ENCODE measurements at regions not wholly inside any gene's neighbourhood (a gene's known extent, or its start where the extent isn't known, plus 50 kb on each side); places are given as distances from the start of the nearest gene placed in this dataset.
"Not testable (repeated sequence)": the region's sequence is repeated elsewhere in the genome, so short reads cannot be mapped to it uniquely, and the experiment has no call there.

DNA sequence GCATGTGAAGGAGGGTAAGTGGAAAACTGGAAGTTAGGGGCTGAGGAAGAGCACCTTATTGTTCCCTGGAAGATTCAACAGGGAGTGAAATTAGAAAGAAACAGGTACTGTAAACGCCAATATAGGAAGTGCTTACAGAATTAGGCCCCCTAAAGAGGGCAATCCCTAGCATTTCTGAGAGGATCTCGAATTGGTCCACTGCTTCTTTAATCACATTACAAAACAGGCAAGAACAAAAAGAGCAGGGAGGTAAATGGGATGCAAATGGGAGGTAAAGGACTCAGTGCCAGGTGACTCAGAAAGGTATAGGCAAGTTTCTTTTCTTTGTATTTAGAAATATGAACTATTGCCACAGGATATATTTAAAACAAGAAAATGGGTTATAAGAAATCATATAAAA is 116.4 kb upstream of the FANCL start:
- DNase-seq = no peak

DNA sequence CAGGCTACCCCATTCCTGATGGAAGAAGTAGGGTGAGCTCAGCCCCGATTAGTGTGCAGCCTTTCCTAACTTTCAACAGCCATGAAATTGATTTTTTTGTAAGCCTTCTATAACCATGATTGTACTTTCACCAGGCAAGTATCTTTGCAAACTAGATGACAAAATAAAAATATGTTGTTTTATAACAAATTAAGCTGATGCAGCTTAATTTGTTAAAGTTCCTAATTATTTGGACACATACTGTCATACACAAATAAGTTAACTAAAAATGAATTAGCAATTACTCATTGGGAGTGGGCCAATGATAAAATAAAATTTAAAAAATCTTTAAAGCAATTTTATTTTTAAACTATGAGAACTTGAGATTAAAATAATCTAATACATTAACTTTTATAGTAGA is 113.1 kb upstream of the FANCL start:
- no peak for DNase-seq

GRCh38 chr2:58350484-58350883 is 109.4 kb upstream of the FANCL start:
- no peak for DNase-seq

- DNase-seq = no peak
Measured at GRCh38 chr2:58347810-58348209, 106.7 kb upstream of the FANCL start.

DNA sequence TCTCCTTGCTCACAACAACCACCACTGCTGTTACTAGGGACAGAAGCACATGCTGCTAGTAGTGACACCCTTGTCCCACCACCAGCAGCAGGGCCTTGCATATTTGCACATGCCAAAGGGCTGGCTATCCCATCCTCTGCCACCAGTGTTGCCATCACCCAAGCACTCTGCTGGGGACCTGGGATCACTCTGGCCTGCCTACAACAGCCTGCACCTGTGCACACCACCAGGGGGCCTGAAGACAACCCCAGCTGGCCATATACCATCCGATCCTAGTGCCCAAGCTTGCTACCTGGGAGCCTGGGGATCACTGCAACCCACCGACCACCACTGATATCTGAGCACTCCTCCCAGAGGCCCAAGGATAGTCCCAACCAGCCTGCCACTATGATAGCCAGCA is 99.9 kb upstream of the FANCL start:
- no peak for DNase-seq

DNA sequence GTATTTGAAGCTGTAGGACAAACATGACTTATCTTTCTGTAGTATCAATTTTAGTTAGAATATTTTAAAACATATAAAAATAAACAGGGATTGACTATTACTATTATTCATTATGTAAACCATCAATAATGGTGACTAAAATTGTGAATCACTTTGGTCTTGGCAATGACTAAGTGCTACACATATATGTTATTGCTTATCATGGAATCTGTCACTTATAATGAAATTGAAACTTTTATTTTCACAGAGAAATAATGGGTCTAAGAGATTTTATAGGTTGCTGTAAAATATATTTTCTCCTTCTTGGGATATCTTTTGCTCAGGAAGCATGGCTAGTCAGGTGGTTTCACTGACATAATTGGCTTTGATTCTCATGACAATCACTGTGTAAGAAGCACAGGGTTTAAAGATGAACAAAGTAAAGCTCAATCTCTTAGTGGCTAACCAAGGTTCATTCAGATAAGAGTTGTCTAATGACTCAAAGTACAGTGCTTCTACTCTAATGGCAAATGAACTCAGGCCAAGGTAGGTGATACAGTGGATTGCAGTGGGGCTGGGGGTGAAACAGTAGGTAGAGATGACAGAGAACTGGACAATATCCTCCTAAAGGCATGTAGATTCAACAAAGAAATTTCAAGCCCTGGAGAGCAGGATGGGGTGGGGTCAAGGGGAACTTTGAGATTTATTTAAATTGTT is 98.6 kb upstream of the FANCL start:
- no peak for DNase-seq

DNA sequence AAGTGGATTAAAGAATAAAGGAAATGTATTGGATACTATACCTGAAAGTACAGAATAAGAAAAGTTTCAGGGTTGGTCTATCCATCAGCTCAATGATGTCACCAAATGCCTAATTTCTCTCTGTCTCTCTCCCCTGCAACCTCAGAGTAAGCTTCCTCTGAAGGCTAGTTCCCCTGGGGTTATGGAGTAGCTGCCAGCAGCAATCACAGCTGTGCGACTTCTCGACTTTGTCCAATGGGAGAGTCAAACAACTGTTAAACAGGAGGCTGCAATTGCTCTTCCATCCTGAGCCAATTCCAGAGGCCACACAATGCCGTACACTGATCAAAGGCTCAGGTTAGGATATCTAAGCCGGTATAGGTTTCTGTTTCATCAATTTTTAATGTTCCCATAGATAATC is 95.3 kb upstream of the FANCL start:
- no peak for DNase-seq

DNA sequence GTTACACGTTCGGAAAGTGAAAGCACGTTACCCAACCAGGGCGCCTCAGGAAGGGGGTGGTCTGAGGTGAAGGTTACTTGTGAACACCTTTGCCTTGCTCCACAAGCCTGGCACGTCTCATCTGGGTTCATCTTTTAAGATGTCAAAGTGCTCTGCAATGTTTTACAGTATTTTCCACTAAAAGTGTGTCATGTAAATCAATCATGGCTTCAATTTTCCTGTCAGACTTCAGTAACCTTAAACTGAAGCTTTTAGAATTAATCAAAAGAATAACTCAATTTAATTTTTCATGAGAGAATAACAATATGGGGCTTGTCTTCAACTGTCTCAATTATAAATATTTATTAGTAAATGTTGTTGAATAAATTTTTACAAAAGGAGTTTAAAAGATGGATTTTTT is 93.3 kb upstream of the FANCL start:
- DNase-seq = no peak

- not testable (repeated sequence) for DNase-seq
Measured at GRCh38 chr2:58325296-58325895, 84.3 kb upstream of the FANCL start.

- DNase-seq = no peak
Measured at GRCh38 chr2:58319481-58319880, 78.4 kb upstream of the FANCL start.

DNA sequence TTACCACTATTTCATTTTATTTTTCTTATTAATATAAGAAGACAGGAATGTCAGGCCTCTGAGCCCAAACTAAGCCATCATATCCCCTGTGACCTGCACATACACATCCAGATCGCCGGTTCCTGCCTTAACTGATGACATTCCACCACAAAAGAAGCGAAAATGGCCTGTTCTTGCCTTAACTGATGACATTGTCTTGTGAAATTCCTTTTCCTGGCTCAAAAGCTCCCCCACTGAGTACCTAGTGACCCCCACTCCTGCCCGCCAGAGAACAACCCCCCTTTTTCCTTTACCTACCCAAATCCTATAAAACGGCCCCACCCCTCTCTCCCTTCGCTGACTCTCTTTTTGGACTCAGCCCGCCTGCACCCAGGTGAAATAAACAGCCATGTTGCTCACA is 77.8 kb upstream of the FANCL start:
- DNase-seq = not testable (repeated sequence)

DNA sequence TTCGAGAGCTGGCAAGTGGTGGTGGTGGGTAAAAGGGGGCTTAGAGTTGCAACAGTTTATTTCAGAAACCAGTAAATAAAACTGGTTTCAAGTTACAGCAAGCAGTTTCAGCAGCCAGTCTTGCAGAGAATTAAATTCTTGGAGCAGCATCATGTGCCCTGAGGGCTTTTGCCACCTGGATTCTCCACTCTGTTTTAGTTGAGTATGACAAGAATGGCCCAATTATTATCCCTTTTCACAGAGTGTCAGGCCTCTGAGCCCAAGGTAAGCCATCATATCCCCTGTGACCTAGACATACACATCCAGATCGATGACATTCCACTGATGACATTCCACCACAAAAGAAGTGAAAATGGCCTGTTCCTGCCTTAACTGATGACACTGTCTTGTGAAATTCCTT is 72.8 kb upstream of the FANCL start:
- DNase-seq = no peak

DNA sequence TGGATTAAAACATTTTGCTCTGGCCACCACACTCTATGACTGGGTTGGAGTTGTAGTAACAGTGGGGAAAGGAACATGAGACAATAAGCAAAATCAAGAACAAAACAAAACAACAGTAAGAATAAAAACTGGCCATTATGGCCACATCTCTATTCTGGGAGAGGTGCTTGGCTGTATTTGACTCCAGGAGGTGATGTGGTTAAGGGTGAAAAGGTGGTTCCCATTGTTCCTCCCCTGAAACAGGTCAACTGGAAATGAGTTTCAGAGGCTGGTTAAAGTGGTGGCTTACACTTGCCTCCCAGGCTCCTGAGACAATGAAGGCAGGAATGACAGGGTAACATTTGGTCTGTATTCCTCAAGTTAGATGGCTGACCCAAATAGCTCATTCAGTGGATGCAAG is 67.3 kb upstream of the FANCL start:
- no peak for DNase-seq

DNA sequence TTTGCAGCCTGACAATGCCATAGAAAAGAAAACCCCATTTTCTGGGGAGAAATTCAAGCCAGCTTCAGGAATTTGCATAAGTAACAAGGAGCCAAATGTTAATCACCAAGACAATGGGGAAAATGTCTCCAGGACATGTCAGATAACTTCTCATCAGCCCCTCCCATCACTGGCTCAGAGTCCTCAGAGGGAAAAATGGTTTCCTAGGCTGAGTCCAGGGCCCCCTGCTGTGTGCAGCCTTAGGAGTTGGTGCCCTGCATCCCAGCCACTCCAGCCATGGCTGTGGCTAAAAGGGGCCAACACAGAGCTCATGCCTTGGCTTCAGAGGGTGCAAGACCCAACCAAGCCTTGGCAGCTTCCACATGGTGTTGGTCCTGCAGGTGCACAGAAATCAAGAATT is 63.7 kb upstream of the FANCL start:
- no peak for DNase-seq

GRCh38 chr2:58299123-58299522 is 58.0 kb upstream of the FANCL start:
- no peak for DNase-seq

DNA sequence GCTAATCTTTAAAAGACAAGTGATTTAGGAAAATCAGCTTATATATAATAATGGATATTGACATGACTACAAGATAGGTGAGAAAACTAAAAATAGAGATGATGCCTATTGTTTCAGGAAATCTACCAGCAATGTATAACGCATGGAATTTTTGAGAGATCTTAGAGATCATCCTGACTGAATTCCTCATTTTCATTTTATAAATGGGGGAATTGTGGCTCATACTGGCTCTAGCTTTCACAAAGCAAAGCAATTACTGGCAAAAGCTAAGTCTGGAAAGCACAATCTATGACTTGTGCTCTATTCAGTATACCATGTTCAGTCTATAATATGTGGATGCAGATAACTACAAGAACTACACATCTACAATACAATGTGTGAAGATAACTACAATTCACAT is 51.9 kb upstream of the FANCL start:
- no peak for DNase-seq

DNA sequence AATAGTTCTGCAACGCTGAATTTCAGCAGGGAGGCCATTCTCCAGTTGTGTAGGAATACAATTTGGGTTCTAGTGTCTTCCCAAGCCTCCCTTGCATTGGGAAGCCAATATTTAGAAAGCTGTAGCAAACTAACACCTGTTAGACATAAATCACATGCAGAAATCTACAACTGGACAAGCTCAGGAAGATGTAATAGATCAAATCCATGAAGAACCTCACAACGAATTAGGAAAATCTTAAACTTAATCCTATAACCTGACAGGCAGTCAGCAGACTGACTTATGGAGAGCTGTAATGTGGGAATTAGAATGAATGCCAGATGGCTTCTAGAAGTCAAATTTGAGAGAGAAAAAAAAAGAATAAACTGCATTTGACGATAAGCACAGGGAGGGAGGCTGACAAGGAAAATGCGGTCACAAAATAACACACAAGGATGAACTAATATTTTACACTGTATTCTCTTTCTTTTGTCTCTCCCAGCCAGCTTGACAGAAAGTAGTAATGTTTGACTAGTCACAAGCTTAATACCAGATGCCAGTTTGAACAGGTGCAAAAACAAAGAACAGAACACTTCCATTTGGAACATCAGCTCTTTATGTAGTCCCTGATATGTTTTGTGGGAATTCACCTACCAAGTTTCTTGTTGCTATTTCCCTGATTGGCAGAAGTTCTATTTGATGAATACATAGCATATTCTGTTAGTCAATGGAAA is 50.8 kb upstream of the FANCL start:
- no peak for DNase-seq

Data from Kasumi-1 (cell line).